CD14-positive monocyte (primary cell): ENCODE measurements at regions not wholly inside any gene's neighbourhood (a gene's known extent, or its start where the extent isn't known, plus 50 kb on each side); places are given as distances from the start of the nearest gene placed in this dataset.

ENCODE experiments used
- DNase-seq, 3 donors: peaks; one replicate each; pipeline ENCODE4 v3.0.0-alpha.2; 2011 to 2022
- H2AFZ ChIP-seq: 2 replicates; pipeline ENCODE4 v1.6.0; 2012; ENCODE audit warnings: mild to moderate bottlenecking, low read depth, low read length, inconsistent platforms; ENCODE audit not compliant: insufficient read depth, poor library complexity, severe bottlenecking
- H3K27ac ChIP-seq, 2 donors: 1 replicate in 1 of 2; 2 replicates in 1 of 2; pipeline ENCODE4 v1.5.1; 2012 to 2013; ENCODE audit warnings: low read length in 2 of 2, control low read depth in 1 of 2, inconsistent platforms in 1 of 2, low read depth in 1 of 2, mild to moderate bottlenecking in 1 of 2
- H3K27me3 ChIP-seq, 2 donors: one replicate each; pipeline versions ENCODE4 v1.6.0 to v1.6.1; 2011 to 2013; ENCODE audit warnings: low read length in 2 of 2; ENCODE audit not compliant: control insufficient read depth in 2 of 2, insufficient read depth in 2 of 2
- H3K36me3 ChIP-seq, 2 donors: replicated peaks in 1 of 2; 1 replicate in 1 of 2; 2 replicates in 1 of 2; pipeline versions ENCODE4 v1.5.1 to v1.6.1; 2012 to 2013; ENCODE audit warnings: low read length in 2 of 2, control low read depth in 1 of 2, inconsistent platforms in 1 of 2, mild to moderate bottlenecking in 1 of 2; ENCODE audit not compliant: insufficient read depth in 2 of 2, control insufficient read depth in 1 of 2
- H3K4me1 ChIP-seq, 2 donors: 1 replicate in 1 of 2; 2 replicates in 1 of 2; pipeline versions ENCODE4 v1.5.1 to v1.6.1; 2012 to 2013; ENCODE audit warnings: low read length in 2 of 2, control low read depth in 1 of 2, inconsistent platforms in 1 of 2, mild to moderate bottlenecking in 1 of 2, moderate library complexity in 1 of 2; ENCODE audit not compliant: insufficient read depth in 2 of 2, control insufficient read depth in 1 of 2
- H3K4me2 ChIP-seq: replicated peaks from 2 replicates; pipeline ENCODE3; 2012; ENCODE audit warnings: low read length, moderate library complexity, mild to moderate bottlenecking; ENCODE audit not compliant: poor library complexity, severe bottlenecking; ENCODE audit errors: extremely low read depth
- H3K4me3 ChIP-seq, 3 experiments: fragments of 200-600 bp in 1 of 3; sonication (generic) in 1 of 3; replicated peaks in 1 of 3; 1 replicate in 2 of 3; 2 replicates in 1 of 3; pipeline ENCODE4 v1.5.1; 2011 to 2013; ENCODE audit warnings: low read length in 3 of 3, mild to moderate bottlenecking in 3 of 3, control low read depth in 2 of 3, low read depth in 2 of 3, inconsistent platforms in 1 of 3, moderate library complexity in 1 of 3
- H3K79me2 ChIP-seq: 2 replicates; pipeline ENCODE4 v1.6.0; 2012; ENCODE audit warnings: mild to moderate bottlenecking, control low read depth, inconsistent platforms, low read length, moderate library complexity; ENCODE audit not compliant: insufficient read depth
- H3K9ac ChIP-seq: 2 replicates; pipeline ENCODE4 v1.6.0; 2017; ENCODE audit warnings: low read length, mild to moderate bottlenecking; ENCODE audit not compliant: insufficient read depth, poor library complexity, severe bottlenecking
- H3K9me3 ChIP-seq, 2 donors: replicated peaks in 1 of 2; 1 replicate in 1 of 2; 2 replicates in 1 of 2; pipeline versions ENCODE4 v1.5.1 to v1.6.1; 2012 to 2013; ENCODE audit warnings: low read length in 2 of 2, control low read depth in 1 of 2; ENCODE audit not compliant: control insufficient read depth in 1 of 2, insufficient read depth in 1 of 2
- H4K20me1 ChIP-seq: 2 replicates; pipeline ENCODE4 v1.6.0; 2012; ENCODE audit warnings: mild to moderate bottlenecking, low read length, control low read depth, moderate library complexity; ENCODE audit not compliant: insufficient read depth
- H3K27ac Mint-ChIP-seq, 7 donors: one replicate each; pipeline ENCODE4 v1.8.0; 2020; ENCODE audit warnings: mild to moderate bottlenecking in 7 of 7, mixed read lengths in 7 of 7, moderate library complexity in 6 of 7, inconsistent platforms in 2 of 7
- H3K27me3 Mint-ChIP-seq, 3 donors: one replicate each; pipeline ENCODE4 v1.8.0; 2021 to 2022; ENCODE audit warnings: low read depth in 3 of 3, mild to moderate bottlenecking in 3 of 3, mixed read lengths in 3 of 3, moderate library complexity in 3 of 3, inconsistent platforms in 1 of 3
- H3K36me3 Mint-ChIP-seq, 2 donors: one replicate each; pipeline ENCODE4 v1.8.0; 2020; ENCODE audit warnings: mixed read lengths in 2 of 2, inconsistent platforms in 1 of 2, mild to moderate bottlenecking in 1 of 2
- H3K4me1 Mint-ChIP-seq: one replicate; pipeline ENCODE4 v1.8.0; 2020; ENCODE audit warnings: mild to moderate bottlenecking, mixed read lengths
- H3K4me3 Mint-ChIP-seq, 2 donors: one replicate each; pipeline ENCODE4 v1.8.0; 2020; ENCODE audit warnings: mild to moderate bottlenecking in 2 of 2, mixed read lengths in 2 of 2, moderate library complexity in 1 of 2
- H3K9me3 Mint-ChIP-seq, 7 donors: one replicate each; pipeline ENCODE4 v1.8.0; 2020 to 2022; ENCODE audit warnings: mixed read lengths in 7 of 7, mild to moderate bottlenecking in 6 of 7, moderate library complexity in 6 of 7, inconsistent platforms in 2 of 7
- CTCF ChIP-seq: fragments of 200-600 bp; IDR thresholded peaks from one replicate; pipeline ENCODE4 v1.8.0; 2022; ENCODE audit warnings: antibody characterized with exemption, mild to moderate bottlenecking
- WGBS: methylation state at CpG from one replicate; pipeline ENCODE4 v1.1.5; 2013; ENCODE audit warnings: missing lambda C conversion rate; ENCODE audit not compliant: insufficient coverage; 5-methylcytosine and 5-hydroxymethylcytosine counted together
- intact Hi-C, 2 donors: fragments of 100-400 bp; cut with micrococcal nuclease; formaldehyde crosslinking; loops; one replicate each; pipeline versions ENCODE4 v1.15.0 to v1.15.1; 2023

- no peak overlapping the region for H3K4me2 ChIP-seq
- H3K9me3 ChIP-seq: no peaks in the 10 kb centered on the region
- no peaks in the 10 kb centered on the region for H4K20me1 ChIP-seq
- DNase-seq: no peak
- H2AFZ ChIP-seq: no peak overlapping the region
- H3K79me2 ChIP-seq: no peaks in the 10 kb centered on the region
- no peak overlapping the region for H3K27ac ChIP-seq
- no peak overlapping the region for H3K9ac ChIP-seq
- no peaks in the 10 kb centered on the region for H3K4me1 ChIP-seq
- H3K27ac Mint-ChIP-seq: no peak overlapping the region
- H3K36me3 Mint-ChIP-seq: no peaks in the 10 kb centered on the region
- no peak overlapping the region for H3K4me3 ChIP-seq
- H3K4me3 Mint-ChIP-seq: no peak overlapping the region
- TF ChIP-seq CTCF: no peak
- no peaks in the 10 kb centered on the region for H3K4me1 Mint-ChIP-seq
- no peaks in the 10 kb centered on the region for H3K27me3 ChIP-seq
- no peaks in the 10 kb centered on the region for H3K36me3 ChIP-seq
- no CpG with 5 or more reads among the region's 1 CpG for WGBS
- intact Hi-C loops: no loop called here
- H3K9me3 Mint-ChIP-seq: peaks cover 0 to 7% (median 4%) of the 10 kb centered on the region in 7 donors
- peaks cover 0 to 3% (median 0%) of the 10 kb centered on the region in 3 donors for H3K27me3 Mint-ChIP-seq
These were observed 86.3 kb upstream of the FAM13C start for GRCh38 chr10:59448616-59449015.

GRCh38 chr10:59435707-59436106 is 73.4 kb upstream of the FAM13C start:
- intact Hi-C loops: no loop called here

More at GRCh38 chr10:59435707-59436106, 73.4 kb upstream of the FAM13C start:
- Histone ChIP-seq H2AFZ (no peak overlapping the region), H3K4me3 (no peak overlapping the region), H3K79me2 (no peaks in the 10 kb centered on the region), H3K36me3 (no peaks in the 10 kb centered on the region), H4K20me1 (no peaks in the 10 kb centered on the region), H3K27ac (no peak overlapping the region), H3K27me3 (no peaks in the 10 kb centered on the region), H3K4me2 (no peak overlapping the region), H3K4me1 (no peaks in the 10 kb centered on the region), H3K9me3 (peaks cover 0 to 3% of the 10 kb centered on the region in 2 donors), H3K9ac (no peak overlapping the region)
- H3K4me3 Mint-ChIP-seq: no peak overlapping the region
- no peak for DNase-seq
- no peaks in the 10 kb centered on the region for H3K4me1 Mint-ChIP-seq
- no peak overlapping the region for H3K27ac Mint-ChIP-seq
- no peaks in the 10 kb centered on the region for H3K36me3 Mint-ChIP-seq
- H3K27me3 Mint-ChIP-seq: no peaks in the 10 kb centered on the region
- peaks cover 2 to 9% (median 4%) of the 10 kb centered on the region in 7 donors for H3K9me3 Mint-ChIP-seq
- no peak for TF ChIP-seq CTCF
